Activated CD4-positive, alpha-beta T cell treated with anti-CD3 and anti-CD28 coated beads, Interleukin-2, amount 50 U/mL, for 4 hours (primary cell): ENCODE measurements at regions not wholly inside any gene's neighbourhood (a gene's known extent, or its start where the extent isn't known, plus 50 kb on each side); places are given as distances from the start of the nearest gene placed in this dataset.

Source experiments
- DNase-seq, 2 experiments: peaks; one replicate each; pipeline ENCODE4 v3.0.0-alpha.2; 2020

DNA sequence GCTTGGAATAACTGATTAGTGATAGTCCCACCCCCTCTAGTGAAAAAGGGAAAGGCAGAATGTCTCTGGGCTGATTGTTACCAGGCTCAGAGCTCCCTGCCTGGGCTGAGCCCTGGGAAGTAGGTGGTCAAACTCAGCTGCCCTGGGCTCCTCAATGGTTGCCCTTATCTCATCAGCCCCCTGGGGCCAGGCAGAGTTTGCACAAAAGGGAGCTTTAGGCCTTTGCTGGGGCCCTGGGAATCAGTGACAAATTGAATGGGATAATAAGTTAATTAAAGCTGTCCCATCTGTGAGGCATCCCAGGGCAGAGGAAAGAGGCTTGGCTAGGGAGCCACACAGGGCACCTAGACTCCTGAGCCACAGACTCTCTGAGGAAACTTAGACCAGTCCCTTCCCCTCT is 89.0 kb downstream of the EFNB1 start:
- no peak for DNase-seq

DNA sequence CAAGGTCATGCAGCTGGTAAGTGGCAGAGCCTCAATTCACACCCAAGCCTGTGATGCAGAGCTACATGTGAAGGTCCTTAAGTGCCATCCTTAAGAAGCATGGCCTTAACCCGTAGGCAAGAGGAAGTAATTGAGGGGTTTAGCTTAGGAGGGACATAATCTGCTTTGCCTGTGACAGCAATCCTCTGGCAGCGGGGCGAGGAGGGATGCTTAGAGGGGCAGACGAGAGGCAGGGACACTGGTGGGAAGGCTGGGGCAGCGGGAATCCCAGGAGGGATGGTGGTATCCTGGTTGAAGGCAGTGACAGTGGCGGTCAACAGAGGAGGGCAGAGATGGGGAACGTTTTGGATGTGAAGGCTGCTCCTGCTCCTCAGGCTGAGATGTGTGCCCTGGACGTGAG is 88.1 kb downstream of the EFNB1 start:
- no peak for DNase-seq

DNA sequence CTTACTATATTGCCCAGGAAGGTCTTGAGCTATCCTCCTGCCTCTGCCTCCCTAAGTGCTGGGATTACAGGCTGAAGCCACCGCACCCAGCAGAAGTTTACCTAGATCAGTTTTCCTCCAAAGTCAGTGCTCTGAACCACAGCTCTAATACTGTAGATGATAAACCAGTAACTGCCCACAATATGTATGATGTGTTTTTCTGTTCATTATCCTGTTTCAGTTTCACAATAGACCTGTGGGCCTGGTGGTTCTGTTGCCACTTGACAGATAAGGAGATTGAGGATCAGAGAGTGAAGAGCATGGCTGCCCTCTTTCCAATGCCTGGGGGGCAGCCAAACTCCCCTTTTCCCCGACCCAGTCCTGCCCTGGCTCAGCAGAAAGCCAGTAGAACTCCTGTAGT is 87.0 kb downstream of the EFNB1 start:
- DNase-seq, result no peak

DNA sequence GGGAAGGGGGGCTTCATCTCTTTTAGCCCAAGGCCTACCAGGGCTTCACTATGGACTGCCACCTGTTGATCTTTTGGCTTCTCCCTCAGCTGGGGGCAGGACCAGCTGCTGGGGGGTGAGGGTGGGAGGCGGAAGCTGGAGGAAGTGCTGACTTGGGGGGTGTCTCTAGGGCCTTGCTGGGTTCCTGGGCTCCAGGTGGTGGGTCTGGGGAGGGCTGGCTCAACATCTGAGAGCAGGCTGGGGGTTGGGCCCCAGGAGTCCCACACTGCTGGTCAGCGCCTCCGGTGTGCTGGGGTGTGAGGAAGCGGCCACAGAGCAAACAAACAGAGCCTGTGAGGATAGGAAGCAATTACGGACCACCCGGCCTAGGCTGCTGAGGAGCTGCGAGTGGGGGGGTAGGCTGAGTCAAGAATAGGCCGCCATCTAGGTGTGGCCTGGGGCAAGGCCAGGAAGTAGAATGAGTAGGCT is 85.7 kb downstream of the EFNB1 start:
- DNase-seq, result no peak

- DNase-seq, result no peak
These were observed 84.4 kb downstream of the EFNB1 start for GRCh38 chrX:68913249-68913547.

DNA sequence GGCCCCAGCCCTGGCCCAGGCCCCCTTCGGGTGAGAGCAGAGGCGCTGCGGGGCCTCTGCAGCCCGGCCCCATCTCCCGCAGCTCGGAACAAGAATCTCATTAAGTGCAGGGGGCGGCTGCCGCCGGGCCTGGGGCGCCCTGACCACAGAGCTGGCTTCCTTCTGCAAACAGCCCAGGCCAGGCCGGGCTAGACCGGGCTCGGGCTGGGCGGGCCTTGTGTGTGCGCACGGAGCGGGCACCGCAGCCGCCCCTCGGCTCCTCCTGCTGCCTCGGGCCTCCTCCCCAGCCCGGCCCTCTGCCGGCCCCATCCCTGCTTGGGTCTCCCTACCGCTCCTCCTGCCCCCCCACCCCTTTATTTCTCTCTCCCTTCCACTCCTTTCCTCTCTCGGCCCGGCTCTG is 83.3 kb downstream of the EFNB1 start:
- DNase-seq, result no peak

DNA sequence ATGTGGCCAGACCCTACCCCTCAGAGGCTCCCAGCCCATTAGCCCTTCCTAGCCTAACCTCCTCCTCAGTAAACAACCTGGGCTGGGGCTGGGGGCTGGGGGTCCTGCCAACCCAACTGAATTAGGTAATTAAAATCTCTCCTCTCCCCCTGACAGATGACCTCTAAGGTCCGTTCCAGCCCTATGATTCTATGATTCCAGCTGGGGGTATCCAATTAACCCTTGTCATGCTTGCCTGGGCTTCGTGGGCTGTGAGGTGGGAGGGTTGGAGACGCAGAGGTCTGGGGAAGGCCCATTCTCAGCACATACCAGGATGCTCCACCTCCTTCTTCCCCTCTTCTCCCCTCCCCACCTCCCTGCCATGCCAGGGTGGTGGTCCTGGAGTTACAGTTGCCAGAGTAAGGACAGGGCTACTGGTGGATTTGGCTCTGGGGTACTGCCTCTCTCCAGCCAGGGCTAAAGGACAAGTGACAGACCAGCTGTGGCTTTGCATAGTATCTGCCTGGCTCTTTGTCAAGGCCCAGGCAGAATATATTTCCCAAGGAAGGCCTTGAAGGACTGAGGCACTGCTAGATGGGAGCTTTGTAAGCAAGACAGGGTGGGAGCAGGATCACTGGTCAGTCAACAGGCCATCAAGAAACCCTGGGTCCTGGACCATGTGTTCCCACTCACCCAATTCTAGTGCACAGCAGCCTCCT is 82.1 kb downstream of the EFNB1 start:
- DNase-seq, result no peak

DNA sequence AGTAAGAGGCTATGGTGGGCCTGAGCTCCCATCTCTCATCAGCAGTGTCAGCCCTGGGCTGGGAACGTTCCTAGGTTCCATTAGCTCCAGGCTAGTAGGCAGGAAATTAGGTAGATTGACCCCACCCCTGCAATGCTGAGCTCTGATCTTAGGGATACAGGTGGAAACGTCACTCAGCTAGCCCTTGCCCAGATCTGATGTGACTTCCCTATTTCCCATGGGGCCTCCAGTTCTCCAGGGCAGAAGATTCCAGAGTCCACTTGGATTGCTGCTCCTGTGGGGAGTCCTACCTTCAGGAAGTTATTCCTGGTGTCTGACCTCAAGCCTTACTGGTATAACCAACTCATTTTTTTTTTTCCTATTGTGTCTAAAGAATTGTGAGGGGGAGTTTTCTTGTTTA is 81.1 kb downstream of the EFNB1 start:
- no peak for DNase-seq

DNA sequence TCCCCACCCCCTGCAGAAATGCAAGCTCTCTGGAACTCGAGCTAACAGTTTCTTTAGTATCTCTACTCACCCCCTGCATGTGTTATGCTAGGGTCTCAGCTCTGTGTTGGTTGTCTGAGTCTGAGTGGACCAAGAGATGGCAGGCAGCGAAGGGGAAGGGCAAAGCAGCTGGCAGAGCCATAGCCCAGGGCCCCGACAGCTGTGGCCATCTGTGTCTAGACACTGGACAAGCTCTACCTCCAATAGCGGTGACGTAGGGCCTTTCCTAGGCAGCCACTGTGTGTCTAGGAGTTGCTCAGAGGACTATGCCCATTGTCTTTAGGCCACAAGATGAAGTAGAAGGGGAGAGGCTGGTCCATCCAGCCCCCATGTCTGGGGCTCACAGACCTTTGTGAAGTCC is 79.2 kb downstream of the EFNB1 start:
- no peak for DNase-seq

DNA sequence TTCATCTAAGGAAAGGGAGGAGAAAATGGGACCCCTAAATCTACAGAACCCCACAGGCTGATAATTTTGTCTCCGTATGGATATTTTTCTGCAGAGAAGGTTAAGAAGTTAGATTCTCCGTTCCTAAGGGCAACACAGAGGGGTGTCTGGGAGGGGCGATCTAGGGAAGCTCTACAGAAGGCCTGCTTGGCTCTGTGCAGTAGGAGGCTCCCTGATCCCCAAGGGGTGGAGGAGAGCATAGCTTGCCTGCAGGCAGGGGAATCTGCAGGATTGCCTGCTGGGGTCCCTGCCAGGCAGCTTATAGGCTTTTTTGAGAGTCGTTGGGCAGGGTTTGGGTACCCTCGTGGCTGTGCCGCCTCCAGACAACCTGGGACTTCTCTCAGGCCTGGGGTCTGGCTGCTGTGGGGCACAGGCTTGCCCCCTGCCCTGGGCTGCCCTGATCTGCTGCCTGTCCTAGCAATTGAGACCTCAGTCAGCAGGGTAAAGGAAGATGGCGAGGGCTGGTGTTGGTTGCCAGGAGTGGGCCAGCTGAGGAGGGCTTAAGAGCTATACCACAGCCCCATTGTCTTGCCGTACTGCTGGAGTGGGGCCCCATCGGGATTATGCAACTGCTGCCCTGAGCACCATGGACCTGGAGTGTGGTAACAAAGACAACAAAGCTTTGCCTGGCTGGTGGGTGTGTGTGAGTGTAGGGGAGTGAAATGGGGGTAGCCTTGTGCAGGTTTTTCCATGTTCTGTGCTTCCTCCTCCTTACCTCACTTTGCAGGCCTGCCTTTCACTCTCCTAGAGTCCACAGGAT is 74.1 kb downstream of the EFNB1 start:
- no peak for DNase-seq

DNA sequence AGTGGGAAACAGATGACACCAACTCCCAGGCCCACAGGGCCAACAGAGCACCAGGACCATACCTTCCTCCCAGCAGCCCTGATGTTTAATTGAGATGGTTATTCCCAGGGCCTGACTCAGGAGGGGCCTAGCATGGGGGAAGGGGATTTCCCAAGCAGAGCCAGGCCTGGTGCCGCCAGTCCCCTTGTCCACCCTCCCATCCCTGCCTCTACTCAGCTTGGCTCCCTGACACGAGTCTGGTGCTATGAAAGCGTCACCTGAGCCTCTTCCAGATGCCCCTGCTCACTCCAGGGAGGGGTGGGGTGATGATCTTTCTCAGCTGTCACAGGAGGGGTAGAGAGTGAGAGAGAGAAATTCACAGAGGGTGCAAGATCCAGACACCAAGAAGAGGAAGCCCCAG is 72.7 kb downstream of the EFNB1 start:
- DNase-seq, result no peak

- no peak for DNase-seq
These were observed 69.8 kb downstream of the EFNB1 start for GRCh38 chrX:68898598-68898997.

DNA sequence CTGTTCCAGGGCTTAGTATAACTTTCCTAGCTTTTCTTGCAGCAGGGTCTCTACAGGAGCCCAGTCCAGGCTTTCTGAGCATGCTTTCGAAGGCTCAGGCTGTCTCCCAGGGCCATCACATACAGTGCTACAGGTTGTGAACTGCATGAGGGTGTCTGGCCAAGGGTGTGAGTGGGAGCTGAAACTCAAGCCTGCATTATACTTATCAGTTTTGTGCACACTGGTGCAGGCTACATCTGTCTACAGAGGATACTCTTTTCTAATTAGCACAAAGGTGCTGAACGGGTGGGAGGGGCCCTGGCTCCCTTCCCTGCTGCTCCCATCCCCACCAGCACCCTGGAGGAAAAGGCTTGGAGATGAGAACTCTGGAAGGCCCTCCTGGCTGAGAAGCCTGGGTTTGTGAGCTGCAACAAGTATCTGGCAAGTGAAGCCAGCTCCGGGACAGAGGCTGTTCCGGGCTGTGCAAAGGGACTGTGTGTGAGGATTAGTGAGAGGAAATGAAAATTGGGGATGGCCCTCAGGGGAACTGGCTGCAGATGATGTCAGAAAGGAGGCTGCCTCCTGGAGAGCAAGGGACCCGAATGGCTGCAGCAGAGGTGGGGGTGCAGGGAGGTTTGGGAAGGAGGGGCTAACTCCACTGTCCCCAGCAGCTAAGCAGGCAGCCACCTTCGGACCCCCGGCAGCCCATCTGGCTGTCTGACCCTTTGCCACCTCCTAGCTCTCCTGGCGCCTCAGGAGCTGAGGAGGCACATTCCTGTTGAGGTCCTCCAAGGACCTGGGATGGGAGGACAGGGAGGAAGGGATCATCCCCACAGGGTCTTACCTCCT is 68.5 kb downstream of the EFNB1 start:
- DNase-seq, result no peak

DNA sequence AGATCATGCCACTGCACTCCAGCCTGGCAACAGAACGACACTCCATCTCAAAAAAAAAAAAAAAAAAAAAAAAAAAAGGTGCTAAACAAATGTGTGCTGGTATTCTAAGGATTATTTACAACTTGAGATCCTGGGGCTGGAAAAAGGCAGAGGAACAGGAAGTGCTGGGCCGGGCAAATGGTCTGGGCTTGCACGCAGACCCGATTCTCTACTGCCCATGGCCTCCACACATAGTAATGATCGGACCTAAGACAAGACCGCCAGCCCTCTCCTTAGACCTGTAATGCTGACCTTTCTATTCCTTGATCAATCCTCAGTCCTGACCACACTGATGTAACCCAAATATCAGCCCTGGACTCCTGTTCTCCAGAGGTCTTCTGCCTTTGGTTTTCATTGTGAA is 67.8 kb downstream of the EFNB1 start:
- no peak for DNase-seq

- DNase-seq, result no peak
These were observed 67.0 kb downstream of the EFNB1 start for GRCh38 chrX:68895778-68896177.

DNA sequence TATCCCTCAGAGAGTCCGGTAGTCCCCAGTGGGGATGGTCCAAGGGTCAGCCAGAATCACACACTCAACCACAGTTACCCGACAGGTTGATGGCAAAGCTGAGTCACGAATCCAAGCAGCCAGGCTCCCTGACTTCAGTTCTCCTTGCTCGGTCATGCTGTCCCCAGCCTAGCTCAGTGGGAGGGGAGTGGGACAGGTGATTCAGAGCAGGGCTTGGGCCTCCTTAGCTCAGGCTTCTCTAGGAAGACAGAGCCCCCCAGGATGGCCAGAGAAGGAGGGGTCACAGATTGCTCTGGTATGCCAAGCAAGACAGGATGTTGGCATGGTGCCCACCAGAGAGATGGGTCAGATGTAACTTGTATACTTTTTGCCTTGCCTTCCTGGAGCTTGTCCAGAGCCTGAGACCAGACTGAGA is 66.5 kb downstream of the EFNB1 start:
- no peak for DNase-seq

- no peak for DNase-seq
These were observed 65.9 kb downstream of the EFNB1 start for GRCh38 chrX:68894513-68895340.

- DNase-seq, result no peak
These were observed 65.3 kb downstream of the EFNB1 start for GRCh38 chrX:68894142-68894512.

GRCh38 chrX:68892651-68893050 is 63.8 kb downstream of the EFNB1 start:
- no peak for DNase-seq

DNA sequence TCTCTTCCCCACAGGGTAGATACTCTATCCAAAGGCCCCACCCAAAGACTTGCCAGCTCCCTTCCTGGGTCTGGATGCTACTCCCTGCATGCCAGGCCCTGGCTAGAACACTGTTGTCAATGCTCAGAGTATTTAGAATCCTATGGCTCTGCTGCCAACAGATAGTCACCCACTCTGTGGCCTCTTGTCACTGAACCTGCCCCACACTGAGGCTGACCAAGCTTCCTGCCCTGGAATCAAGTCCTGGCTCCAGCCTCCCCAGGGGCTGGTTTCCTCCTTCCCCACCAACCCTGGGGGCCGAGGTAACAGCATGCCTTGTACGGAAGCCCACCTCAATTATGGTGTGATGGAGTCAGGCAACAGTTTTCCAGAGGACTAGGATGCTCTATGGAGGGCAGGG is 63.3 kb downstream of the EFNB1 start:
- DNase-seq, result no peak
